Glomerular endothelial cell (primary cell): ENCODE measurements at regions not wholly inside any gene's neighbourhood (a gene's known extent, or its start where the extent isn't known, plus 50 kb on each side); places are given as distances from the start of the nearest gene placed in this dataset.
"Not testable (repeated sequence)": the region's sequence is repeated elsewhere in the genome, so short reads cannot be mapped to it uniquely, and the experiment has no call there.

Experiments used
- DNase-seq: peaks from one replicate; pipeline ENCODE4 v3.0.0-alpha.2; 2011; ENCODE audit warnings: low read depth, low spot score; ENCODE audit errors: extremely low read depth

- no peak for DNase-seq
Measured at GRCh38 chr6:150733726-150734125, 131.8 kb upstream of the MTHFD1L start.

DNA sequence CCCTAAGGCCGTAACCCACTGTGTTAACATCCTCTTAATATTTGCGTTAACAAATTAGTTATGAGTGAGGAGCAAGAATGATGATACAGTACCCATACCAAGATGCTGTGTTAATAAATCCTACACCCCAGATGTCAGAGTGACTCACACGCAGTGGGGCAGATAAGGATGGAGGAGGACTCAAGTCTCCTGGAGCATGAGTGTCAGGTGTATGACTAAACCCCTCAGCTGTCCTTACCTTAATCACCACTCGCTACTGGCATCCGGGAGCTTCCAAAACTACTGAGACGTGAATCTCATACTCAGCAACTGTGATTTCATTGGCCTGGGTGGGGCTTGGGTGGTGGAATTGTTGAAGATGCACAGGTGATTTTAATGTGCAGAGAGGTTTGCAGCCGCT is 131.3 kb upstream of the MTHFD1L start:
- DNase-seq = no peak

DNA sequence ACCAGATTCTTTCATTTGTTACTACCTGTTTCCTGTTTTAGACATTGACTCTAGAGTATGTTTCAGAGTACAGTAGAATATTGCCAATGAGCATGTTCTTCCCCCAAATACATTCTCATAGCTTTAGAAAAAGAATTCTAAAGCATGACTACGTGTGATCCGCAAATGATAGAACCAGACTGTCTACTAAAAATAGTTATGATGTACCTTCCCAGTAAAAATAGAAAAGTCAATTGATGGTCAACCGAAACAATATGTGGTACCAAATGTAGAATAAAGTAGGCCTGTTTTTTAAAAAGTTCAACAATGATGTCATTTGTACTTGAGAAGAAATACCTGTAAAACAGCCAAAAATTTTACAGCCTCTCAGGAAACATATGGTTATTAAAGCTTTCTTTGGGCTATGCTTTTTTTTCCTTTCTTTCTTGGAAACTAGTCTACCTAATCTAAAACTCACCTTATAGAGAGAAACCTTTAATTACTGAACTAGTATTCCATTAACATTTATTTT is 130.1 kb upstream of the MTHFD1L start:
- DNase-seq = no peak

DNA sequence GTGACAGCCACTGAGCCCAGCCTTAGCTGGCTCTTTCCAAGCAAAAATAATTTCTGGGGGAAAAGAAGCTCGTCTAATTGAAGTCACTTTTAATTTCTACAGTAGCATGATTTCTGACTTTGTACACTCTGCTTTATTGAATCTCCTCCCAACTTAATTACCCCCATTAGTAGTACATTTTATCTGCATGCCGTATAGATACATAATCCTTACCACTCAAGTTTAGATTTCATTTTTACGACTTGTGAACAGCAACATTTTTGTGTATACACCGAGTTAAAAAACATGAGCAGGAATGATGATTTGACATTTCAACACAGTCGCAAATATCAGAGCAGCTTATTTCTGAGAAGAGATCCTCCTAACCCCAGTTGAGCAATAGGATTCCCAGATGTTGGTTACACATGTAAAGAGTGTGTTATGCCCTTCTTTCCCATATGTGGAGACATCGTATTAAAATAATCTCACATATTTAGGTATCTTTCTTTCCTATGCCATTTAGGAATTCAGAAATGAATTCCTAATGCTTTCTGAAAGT is 127.3 kb upstream of the MTHFD1L start:
- DNase-seq = no peak

GRCh38 chr6:150739711-150740349 is 125.7 kb upstream of the MTHFD1L start:
- no peak for DNase-seq

- no peak for DNase-seq
Measured at GRCh38 chr6:150740453-150740852, 125.0 kb upstream of the MTHFD1L start.

- no peak for DNase-seq
Measured at GRCh38 chr6:150741633-150742200, 123.8 kb upstream of the MTHFD1L start.

DNA sequence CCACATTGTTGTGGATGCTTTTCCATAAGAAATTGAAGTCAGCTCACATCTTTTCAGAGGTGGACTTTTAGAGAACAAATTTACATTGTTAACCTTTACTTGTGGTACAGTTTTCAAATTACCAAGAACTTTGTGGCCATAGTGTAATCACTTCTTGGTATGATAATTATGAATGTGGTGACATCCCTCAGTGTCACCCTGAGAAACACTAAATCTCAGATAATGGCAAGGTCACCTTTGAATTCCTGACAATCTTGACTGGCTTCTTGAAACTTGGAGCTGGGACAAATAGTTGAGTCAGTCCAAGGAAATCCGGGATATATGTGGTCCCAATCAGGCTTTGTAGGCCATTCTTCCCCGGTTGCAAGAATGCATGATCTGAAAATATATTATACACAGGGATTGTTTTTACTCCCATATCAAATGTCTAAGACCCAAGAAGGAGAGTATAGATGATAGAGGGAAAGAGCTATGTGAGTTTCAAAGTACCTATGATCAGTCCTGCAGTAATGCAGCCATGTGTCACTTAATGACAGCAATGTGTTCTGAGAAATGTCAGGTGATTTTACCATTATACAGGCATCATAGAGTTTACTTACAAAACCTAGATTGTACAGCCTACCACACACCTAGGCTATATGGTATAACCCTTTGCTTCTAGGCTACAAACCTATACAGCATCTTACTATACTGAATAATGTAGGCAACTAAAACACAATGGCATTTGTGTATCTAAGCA is 120.8 kb upstream of the MTHFD1L start:
- no peak for DNase-seq

GRCh38 chr6:150745896-150746295 is 119.6 kb upstream of the MTHFD1L start:
- no peak for DNase-seq

- DNase-seq = no peak
Measured at GRCh38 chr6:150747155-150747554, 118.3 kb upstream of the MTHFD1L start.

DNA sequence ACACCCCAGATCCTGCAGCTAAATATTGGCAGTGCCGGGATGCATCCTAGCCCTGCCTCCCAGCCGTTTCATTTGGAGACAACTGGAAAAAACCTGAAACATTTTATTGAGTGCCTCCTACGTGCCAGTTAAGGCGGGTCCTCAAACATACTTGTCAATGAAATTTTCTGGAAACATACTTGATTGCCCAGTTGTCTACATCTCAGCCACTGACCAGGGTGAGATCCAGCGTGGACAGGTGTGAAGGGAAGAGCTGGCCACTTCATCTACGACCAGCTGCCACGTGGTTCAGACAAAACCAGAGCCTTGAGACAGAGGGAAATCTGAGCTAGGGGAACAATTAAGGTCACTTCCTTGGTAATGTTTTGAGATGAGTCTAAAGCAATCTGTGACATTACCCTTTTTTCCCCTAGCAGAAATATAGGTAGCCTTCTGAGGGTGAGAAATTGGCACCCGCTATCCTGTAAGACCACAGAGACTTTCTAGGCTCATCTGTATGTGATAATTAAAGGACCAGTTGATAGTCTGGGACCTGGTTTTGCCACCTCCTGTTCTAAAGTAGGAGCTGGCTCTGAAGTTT is 116.3 kb upstream of the MTHFD1L start:
- no peak for DNase-seq

- DNase-seq = no peak
Measured at GRCh38 chr6:150751296-150751695, 114.2 kb upstream of the MTHFD1L start.

DNA sequence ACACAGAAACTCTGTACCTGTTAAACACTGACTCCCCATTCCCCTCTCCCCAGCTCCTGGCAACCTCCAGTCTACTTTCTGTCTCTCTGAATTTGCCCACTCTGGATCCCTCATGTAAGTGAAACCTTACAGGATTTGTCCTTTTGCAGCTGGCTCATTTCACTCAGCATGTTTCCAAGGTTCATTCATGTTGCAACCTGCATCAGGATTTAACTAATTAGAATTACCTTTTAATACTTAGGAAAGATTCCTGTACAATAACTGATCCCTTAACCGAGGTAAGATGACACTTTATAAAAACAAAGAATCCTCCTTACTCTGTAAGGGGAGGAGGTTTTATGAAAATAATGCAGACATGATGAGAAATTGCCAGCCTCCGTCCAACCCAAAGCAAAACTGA is 113.1 kb upstream of the MTHFD1L start:
- no peak for DNase-seq

- no peak for DNase-seq
Measured at GRCh38 chr6:150753371-150754064, 112.0 kb upstream of the MTHFD1L start.

DNA sequence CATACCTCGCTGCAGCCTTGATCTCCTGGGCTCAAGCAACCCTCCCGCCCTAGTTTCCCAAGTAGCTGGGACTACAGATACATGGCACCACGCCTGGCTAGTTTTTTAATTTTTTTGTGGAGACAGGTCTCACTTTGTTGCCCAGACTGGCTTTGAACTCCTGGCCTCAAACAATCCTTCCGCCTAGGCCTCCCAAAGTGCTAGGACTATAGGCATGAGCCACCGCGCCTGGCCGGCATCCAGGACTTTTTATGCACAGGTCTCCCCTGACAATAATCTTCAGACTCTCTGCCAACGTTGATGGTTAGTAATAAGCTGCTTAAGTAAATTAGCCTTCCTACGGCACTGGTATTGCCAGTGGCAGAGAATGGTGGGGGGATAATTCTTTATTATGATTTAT is 110.5 kb upstream of the MTHFD1L start:
- DNase-seq = no peak

DNA sequence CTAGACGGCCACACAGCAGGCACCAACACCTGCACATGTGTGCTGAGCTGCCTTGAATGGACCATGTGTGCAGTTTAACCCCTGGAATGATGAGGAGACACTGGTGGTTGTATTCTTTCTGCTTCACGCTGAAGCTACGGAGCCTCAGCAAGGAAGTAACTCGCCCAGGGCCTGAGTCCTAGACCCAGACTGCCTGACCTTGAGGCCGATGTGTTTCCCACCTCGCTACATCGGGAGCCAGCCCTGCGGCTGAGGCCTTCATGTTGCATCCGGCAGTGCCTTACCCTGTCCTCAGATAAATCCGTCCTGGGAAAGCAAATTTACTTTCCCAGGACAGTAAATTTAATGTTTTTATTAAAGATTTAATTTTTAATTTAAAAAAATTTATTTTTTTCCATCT is 110.0 kb upstream of the MTHFD1L start:
- no peak for DNase-seq

DNA sequence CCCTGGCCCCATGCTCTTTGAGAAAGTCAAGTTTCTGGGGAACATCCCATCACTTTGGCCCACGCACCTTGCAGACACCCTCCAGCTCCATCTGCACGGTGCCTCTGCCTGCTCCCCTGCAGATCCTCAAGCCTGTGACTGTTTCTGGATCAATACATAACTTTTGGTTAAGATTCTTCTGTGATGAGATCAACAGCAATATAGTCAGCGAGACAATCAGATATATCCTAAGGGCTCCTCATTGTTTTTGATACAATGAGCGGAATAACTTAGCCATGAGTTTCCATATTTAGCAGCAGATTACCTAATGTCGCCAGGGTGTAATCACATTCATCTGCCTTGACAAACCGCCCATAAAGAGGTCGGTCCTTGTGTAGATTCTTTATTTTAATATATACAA is 109.3 kb upstream of the MTHFD1L start:
- DNase-seq = no peak

DNA sequence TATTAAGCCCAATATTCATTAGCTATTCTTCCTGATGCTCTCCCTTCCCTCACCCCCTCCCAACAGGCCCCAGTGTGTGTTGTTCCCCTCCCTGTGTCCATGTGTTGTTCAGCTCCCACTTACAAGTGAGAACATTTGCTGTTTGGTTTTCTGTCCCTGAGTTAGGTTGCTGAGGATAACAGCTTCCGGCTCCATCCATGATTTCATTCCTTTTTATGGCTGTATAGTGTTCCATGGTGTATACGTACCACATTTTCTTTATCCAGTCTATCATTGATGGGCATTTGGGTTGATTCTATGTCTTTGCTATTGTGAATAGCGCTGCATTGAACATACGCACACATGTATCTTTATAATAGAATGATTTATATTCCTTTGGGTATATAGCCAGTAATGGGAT is 107.7 kb upstream of the MTHFD1L start:
- not testable (repeated sequence) for DNase-seq

DNA sequence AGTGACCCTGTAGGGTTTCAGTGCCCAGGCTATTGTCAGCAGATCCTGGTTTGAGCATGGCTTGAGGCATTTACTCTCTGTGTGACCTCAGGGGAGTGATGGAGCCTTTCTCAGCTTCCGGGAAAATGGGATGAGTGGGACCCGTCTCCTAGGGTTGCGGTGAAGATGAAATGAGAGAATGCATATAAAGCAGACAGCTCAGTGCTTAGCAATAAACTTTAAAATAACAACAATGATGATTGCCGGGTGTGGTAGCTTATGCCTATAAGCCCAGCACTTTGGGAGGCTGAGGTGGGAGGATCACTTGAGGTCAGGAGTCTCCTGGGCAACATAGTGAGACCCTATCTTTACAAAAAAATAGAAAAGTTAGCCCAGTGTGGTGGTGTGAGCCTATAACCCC is 106.0 kb upstream of the MTHFD1L start:
- no peak for DNase-seq

GRCh38 chr6:150761771-150762170 is 103.7 kb upstream of the MTHFD1L start:
- DNase-seq = no peak
